Endometrium (tissue), 2 donors: ENCODE measurements at regions not wholly inside any gene's neighbourhood (a gene's known extent, or its start where the extent isn't known, plus 50 kb on each side); places are given as distances from the start of the nearest gene placed in this dataset.
A peak's percentile ranks its signal among the peaks of the same experiment; 100 is the strongest.

Source experiments
- FAIRE-seq: peaks from 2 replicates; lab custom pipeline; 2012; peaks lifted over from hg19 to GRCh38; lab: Jason Lieb, UNC
- donor health status: control.
- donor health status: control.

DNA sequence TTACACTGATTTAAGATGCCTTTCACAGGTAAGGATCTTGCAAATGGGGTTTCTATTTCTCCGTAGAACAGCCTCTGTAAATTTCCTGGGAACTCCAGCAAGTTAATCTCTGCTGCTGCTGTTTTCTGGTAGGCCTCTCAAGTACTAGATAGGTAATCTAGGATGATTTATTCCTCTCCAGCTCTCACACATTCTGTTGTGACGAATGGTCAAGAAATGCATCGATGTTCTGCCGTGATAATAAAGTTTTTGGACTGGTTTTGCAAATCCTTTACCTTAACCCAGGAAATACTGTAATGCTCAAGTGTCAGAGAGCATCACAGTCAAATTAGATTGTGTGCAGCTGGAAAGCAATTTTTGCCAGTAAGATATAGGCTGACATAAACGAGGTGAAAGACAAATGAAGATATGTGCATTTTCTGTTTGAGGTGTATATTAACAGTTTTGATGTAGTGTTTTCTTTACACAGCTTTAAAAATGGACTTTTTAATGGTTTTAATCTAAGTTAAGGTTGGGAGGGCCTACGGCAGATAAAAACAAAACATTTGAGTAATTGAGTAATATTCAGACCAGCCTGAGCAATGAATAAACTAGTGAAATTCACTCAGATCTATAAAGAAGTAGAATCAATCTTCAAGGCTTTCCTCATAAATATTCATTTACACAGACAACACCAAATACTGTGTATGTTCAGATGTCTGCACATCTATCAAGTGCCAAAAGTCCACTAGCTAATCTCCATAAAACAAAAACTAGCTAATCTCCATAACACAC lies 300.6 kb upstream of the EDIL3 start:
- FAIRE-seq: no peak

DNA sequence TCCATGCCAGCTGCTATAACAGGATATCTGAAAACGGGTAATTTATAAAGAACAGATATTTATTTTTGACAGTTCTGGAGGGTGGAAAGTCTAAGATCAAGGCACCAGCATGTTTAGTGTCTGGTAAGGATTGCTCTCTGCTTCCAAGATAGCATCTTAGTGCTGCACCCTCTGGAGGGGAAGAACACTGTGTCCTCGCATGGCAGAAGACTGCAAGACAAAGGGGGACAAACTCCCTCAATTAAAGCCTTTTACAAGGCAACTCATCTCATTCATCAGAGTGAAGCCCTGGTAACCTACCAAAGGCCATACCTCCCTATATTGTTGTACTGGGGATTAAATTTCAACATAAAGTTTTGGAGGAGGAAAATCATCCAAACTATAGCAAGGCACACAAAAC lies 298.9 kb upstream of the EDIL3 start:
- FAIRE-seq: no peak

DNA sequence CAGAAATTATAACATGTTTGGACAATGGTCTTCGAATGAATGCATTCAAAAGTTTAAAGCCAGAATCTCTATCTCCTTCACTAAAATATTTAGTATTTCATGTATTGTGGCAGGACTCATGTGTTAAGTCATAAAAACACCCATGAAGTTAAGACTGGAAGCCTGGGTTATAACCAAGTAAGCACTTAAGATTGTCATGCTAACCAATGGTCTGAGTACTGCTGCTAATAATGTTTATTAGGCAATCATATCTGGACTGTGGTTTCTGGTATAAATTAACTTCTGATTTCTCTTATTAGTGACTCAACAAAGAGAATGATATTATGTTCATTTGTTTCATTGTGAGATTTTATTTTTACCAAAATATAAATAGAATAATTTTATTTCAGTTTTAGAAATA lies 297.9 kb upstream of the EDIL3 start:
- FAIRE-seq: no peak

DNA sequence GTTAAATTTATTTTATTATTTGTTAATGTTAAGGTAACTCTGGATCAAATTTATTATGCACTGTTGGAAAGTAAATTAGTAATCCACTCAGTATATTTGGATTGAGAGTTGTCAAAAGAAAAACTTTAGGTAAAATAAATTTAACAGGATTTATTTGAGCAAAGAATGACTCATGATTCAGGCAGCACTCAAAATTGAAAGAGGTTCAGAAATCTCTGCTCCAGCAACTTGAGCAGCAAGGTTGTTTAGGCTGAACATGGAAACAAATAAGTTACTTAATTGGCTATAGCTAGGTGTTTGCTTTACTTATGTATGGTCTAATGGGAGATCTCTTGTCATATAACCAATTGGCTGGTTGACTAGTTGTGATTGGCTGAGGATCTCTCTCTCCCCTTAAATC lies 296.2 kb upstream of the EDIL3 start:
- no peak for FAIRE-seq

DNA sequence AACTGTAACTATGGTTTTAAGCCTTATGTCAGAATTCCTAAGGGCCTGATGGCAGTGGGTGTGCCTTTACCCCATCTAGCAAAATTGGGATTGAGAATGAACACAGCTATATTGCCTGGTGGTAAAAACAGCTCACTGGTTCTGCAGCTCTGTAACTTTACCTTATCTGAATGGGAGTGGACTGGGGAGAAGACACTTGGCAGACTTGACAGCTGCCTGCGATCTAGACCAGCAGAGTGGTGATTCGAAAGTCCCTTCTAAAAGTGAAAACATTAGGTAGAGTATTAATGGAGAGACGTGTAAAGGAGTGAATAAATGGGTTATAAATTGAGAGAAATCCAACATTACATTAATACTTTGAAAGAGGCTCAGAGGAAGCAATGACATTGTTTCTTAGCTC lies 289.1 kb upstream of the EDIL3 start:
- FAIRE-seq: no peak

DNA sequence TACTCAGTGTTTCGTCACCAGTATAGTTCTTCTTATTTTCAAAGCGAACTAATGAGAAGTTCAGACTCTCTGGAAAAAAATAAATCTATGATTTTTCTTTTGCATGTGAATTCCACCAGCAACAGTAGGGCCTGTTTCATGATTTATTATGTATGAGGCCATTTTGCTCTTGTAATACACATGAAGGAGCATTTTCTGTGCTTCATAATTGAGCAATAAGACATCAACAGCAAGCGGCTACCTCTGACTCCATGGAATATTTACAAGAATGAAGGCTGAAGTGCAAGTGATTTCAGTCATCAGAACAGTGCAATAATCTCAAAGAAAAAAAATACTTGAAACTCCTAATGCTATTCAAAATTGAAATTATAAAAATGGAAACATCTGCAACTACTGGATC lies 282.9 kb upstream of the EDIL3 start:
- FAIRE-seq: no peak

DNA sequence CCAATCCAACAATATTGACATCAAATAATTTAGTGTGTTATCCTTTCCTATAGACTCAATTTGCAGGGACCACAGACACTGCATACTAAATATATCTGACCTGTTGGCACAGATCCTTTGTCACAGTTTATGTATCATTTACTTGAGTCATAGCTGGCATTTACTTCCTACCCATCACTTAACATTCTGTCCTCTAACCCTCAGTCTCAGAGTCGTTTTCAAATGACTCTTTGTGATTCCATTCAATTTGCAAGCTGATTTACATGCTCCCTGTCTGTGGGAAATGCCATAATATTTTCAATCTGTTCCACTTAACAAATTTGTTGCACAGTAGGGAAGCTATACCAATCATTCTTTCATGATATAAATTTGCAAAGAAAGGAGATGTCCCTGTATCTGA lies 265.7 kb upstream of the EDIL3 start:
- no peak for FAIRE-seq

DNA sequence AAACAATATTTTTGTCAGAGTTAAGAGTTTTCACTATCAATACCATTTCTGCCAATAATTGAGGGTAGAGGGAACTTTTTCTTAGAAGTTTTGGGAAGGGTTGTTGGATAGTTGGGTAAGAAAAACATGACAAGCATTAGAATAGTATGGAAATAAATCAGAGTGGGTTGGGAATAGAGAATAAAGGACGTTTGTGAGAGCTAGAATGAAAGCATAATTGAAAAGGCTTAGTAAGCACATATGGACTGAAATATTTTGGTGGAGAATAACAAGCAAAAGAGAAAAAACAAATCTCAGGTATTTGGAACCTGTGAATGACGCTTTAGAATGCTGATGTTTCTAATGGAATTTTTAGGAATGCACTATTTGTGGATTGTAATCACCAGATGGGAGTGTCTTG lies 262.9 kb upstream of the EDIL3 start:
- FAIRE-seq: no peak

DNA sequence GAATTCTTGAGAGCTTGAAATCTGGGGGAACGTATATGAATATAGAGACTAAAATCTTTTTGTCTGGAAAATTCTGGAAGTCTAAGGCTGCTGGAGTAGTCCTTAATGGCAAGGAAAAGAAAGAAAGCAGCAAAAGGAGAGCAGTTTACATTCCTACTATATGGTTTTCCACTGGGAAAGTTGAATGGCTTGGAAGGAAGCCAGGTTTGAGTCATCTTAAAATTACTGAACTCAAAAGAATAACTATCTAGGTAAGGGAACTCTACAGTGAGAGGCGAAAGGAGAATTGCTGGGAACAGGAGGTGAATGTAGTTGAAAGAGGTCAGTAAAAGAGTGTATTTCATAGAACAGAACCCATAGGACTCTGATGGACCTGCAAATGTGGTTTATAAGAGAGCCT lies 258.1 kb upstream of the EDIL3 start:
- FAIRE-seq: no peak

DNA sequence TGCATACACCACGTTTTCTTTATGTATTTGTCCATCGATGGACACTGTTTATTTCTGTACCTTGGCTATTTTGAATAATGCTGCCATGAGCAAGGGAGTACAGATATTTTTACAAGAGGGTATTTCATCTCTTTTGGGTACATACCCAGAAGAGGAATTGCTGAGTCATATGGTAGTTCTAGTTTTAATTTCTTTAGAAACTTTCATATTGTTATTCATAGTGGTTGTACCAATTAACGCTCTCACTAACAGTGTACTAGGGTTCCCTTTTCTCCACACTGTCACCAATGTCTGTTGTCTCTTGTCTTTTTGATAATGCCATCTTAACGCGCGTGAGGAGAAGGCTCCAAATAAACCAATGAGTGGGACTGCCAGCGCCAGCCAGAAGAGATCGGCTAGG lies 257.6 kb upstream of the EDIL3 start:
- no peak for FAIRE-seq

DNA sequence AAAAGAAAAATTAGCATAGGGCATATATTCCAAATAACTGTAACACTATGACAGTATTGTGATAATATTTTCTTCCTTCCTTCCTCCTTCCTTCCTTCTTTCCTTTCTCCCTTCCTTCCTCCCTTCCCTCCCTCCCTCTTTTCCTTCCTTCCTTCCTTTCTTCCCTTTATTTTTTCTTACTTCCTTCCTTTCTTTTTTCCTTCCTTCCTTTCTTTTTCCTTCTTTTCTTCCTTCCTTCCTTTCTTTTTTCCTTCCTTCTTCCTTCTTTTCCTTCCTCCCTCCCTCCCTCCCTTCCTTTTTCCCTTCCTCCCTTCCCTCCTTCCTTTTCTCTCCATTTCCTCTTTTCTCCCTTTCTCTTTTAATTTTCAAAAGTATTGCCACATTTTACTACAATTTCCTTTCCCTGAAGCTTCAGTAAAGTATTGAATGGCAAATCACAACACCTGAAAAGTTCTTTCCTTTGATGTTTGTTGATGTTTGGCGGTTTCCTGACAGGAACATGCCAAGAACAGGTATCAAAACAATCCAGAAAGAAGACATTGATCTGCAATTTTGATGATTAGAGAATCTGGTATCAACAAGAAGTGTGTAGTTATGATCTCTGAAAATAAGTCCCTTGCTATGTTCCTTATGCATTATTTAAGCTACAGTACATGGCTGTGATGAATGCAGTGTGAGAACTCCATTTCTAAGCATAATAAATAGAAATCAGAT lies 253.1 kb upstream of the EDIL3 start:
- FAIRE-seq: no peak

DNA sequence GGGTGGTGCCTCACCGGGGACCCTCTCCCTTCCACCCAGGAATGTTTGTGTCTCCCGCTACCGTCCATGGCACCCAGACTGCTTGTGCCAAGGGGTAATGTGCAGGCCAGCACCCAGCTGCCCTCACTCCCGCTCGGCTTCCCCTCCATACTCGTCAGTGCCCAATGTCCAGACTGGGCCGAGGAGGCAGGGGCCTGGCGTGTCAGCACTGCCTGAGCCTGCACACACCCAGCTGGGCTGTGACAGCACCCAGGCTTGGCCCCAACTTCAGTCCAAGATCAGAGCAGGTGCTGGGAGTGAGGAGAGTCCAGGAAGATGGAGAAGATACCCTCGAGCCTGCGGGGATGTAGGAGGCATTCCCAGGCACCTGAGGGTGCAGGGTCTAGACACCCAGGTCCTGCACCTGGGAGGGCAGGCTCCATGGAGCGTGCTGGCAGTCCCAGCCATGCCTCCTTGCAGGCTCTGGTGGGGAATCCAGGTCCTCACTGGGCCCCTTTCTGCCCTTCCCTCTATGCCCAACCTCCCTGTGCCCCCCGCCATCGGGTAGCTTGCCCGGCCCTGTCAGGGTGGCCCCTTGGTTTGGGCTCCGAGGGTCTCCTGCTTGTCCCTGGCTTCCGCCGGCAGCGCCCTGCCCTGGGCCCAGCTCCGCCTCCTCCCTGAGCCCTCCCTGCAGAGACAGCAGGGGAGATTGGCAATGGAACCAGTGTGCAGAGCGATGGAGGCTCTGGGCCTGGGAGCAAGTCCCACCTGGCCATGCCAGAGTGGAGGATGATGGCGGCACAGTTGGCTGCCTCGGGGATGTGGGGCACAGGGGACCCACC lies 250.8 kb upstream of the EDIL3 start:
- FAIRE-seq: no peak

DNA sequence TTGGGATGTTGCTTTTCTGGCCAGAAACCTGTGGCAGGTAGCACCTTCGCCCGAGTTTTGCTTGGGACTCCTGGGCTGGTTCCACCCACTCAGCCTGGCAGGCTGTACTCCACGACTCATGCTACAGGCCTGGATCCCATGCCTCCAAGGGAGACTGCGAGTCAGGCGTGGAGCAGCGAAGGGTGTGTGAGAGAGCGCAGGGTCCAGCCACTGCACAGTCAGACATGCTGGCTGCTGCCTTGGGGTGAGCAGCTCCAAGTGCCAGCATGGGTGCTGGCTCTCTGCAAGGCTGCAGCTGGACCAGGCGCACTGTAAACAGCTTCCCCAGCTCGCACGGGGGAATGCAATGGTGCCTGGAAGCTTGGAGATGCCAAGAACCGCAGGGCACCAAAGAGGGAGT lies 249.6 kb upstream of the EDIL3 start:
- FAIRE-seq: no peak

DNA sequence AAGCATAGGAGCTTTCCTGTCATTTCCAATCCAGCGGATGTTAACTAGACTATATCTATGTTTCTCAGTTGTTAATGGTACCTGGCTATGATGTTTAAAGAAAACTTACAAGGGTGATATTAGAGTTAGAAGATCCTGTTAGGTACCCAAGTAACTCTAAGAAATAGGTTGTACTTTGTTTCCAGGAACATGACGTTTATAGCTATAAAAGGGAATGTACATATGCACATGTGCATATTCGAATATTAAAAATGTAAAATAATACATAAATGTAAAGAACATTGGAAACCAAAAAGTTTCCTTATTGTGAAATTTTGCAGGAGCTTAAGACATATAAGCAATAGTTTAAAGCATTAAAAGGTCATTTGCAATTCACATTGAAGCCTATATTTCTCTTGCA lies 247.7 kb upstream of the EDIL3 start:
- FAIRE-seq: no peak

DNA sequence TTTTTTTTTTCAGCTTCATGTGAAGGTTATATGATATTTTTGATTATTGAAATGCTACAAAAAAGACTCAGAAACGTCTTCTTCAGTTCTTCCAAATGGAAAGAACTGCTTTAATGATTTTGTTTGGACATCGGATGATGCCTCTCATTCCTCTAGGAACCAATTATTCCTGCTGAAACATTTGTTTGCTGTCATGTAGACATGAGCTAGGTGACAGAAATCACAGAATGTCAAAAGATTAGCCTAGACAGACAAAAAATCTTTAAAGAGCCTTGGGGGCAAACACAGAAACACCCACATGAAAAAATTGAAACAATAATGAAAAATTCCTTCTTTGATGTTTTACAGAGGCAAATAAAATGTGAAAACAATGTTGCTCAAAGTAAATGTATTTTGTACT lies 244.2 kb upstream of the EDIL3 start:
- no peak for FAIRE-seq

DNA sequence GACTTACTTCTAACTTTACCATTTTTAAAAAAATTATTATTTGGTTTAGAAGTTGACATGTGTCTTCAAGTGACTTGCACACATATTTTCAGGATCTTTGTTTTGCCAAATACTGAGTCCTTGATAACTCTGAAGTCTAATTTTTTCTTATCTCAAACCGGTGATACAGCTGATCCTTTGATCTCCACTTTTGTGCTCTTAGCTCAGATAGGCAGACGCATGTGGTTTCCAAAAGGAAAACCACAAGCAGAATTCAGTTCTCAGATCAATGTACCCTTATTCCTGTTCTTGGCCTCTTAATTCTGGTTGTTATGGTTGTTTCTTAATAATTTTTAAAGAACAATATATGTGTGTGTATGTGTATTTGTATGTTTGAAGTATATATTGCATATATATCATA lies 238.3 kb upstream of the EDIL3 start:
- FAIRE-seq: no peak

DNA sequence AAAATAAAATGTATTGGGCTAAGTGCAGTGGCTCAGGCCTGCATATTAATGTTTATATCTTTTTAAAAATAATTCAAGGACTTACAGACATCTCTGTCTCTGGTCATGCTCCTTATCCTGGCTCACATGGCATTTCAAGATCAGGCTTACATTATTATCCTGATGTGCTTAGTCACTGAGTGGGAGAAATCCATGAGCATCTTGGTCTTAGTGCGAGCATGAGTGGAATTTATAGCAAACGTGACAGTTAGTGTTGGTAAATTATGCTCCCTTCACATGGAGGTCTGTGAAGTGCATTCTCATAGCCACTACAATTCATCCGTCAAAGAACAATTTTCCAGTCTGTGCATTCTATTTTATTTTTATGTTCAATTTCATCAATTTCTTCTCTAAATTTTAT lies 237.8 kb upstream of the EDIL3 start:
- no peak for FAIRE-seq

DNA sequence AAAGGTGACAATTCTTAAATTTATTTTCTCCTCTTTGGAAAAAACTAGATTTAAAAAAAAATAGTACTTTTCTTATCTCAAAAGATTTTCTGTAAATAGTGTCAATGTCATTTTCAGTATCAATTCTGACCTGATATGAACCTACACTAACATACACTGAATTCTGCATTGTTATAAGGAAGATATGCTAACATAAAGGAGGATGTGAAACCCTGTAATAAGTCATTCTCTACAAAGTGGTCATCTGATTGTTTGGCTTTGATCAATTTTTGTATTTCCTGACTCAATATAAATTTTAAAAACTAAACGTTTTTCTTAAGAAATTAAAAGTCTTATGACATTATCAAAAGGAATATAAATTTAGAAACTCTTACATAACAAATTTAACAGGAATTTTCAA lies 233.6 kb upstream of the EDIL3 start:
- FAIRE-seq: peak; percentile 74

DNA sequence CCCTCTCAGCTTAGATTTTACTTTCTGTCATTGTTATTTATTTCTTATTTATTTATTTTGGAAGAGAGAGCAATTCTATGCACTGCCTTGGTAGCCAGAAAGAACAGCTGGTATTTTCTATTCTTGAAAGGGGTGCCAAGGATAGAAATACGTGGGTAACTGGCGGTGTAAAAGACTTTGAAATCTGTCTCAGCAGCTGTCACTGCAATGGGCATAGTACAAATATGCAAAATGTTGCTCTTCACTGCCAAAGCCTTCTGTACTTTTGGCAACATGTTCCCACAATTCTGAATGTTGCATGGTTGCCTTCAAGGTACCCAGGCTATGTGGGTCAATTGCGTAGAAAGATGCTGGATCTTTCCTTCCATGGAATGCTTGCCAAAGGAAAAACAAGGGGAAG lies 230.2 kb upstream of the EDIL3 start:
- FAIRE-seq: no peak

DNA sequence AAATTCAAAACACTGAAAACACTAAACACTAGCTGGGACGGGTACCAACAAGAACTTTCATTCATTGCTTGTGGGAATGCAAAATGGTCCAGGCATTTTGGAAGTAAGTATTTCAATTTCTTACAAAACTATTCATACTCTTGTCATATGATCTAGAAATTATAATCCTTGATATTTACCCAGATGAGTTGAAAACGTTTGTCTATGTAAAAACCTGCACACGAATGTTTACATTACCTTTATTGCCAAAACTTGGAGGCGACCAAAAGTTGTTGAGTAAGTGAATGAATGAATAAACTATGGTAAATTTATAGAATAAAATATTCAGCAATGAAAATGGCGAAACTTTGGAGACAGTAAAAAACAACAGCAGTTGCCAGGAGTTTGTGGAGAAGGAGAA lies 222.1 kb upstream of the EDIL3 start:
- no peak for FAIRE-seq

DNA sequence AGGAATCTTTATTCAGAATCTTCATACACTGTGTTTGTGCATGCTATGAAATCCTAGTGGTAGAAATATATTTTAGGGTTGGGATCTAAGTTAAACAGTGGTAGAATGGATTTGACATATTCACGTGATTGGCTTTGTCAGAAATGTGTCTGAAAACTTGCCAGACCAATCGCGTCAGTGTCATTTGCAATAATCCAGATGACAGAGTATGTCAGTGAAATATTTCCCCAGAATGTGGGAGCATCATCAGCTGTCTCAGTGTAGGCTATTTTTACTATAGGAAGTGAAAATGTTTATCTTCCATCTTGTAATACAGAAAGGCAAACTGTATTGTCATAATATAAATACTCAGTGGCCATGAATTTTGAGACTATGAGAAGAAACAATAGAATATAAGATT lies 220.6 kb upstream of the EDIL3 start:
- FAIRE-seq: no peak

DNA sequence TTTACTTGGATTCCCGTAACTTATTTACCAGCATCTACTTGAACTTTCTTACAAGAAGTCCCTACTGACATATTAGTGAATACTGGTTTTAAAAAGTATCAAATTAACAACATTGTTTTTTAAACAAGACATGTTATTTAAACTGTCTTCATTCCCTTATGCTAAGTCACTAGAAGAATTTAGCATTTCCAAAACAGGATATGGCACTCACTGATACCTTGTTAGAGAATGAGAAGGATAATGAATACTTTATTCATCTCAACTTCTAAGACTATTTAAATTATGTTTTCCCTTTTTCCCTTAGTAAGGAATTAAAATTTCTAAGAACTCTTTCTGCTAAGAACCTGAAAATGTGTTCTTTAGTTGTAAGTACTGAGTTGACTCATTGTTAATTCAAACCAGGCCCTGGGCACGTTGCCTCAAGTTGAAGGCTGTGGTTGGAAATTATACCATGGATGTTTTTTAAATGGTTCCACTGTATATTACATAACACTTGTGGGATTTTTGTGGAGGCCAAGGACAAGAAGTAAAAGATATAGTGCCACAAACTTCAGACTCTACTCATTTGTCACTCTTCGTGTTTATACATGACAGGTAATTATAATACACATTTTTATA lies 219.0 kb upstream of the EDIL3 start:
- peak; percentile 80 for FAIRE-seq

DNA sequence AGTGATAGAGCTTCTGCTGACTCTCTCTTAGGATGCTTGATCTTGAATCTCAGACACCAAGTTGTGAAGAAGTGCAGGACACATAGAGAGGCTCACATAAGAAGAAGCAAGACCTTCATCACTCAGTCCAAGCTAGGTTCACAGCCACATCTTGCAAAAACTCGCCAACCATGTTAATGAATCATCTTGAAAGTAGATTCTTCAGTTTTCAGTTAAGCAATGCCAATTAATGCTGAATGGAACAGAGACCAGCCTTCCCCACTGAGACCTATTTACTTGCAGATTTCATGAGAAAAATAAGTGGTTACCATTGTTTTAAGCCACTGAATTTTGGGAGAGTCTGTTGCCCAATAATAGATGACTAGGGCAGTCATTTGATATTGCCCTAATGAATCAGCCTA lies 217.7 kb upstream of the EDIL3 start:
- no peak for FAIRE-seq
